ENCODE measurements at regions not wholly inside any gene's neighbourhood (a gene's known extent, or its start where the extent isn't known, plus 50 kb on each side); places are given as distances from the start of the nearest gene placed in this dataset.

GRCh38 chr12:77228376-77228775 is 163.0 kb upstream of the E2F7 start:
- TF ChIP-seq, protein P1, sequence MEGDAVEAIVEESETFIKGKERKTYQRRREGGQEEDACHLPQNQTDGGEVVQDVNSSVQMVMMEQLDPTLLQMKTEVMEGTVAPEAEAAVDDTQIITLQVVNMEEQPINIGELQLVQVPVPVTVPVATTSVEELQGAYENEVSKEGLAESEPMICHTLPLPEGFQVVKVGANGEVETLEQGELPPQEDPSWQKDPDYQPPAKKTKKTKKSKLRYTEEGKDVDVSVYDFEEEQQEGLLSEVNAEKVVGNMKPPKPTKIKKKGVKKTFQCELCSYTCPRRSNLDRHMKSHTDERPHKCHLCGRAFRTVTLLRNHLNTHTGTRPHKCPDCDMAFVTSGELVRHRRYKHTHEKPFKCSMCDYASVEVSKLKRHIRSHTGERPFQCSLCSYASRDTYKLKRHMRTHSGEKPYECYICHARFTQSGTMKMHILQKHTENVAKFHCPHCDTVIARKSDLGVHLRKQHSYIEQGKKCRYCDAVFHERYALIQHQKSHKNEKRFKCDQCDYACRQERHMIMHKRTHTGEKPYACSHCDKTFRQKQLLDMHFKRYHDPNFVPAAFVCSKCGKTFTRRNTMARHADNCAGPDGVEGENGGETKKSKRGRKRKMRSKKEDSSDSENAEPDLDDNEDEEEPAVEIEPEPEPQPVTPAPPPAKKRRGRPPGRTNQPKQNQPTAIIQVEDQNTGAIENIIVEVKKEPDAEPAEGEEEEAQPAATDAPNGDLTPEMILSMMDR (IDR thresholded peaks at IDR 0.05) = no peak
- TF ChIP-seq POLR2A (IDR thresholded peaks at IDR 0.05) = no peak
